Gastroesophageal sphincter (tissue), 4 donors: ENCODE measurements at regions not wholly inside any gene's neighbourhood (a gene's known extent, or its start where the extent isn't known, plus 50 kb on each side); places are given as distances from the start of the nearest gene placed in this dataset.

Experiments
- ATAC-seq: fragments of 150-250 bp; one replicate; pipeline ENCODE4 v1.9.1; 2016; ENCODE audit warnings: mild to moderate bottlenecking, moderate library complexity
- H3K27ac ChIP-seq, 4 donors: fragments of 200-600 bp; sonication (generic) in 3 of 4; 1 replicate in 3 of 4; 2 replicates in 1 of 4; pipeline ENCODE4 v1.5.1; 2016 to 2019
- H3K27me3 ChIP-seq: fragments of 200-600 bp; sonication (generic); one replicate; pipeline ENCODE4 v1.5.1; 2019
- H3K36me3 ChIP-seq, 2 donors: fragments of 200-600 bp; sonication (generic); one replicate each; pipeline ENCODE4 v1.5.1; 2019; ENCODE audit warnings: control low read depth in 1 of 2
- H3K4me1 ChIP-seq, 3 donors: fragments of 200-600 bp; sonication (generic); 1 replicate in 2 of 3; 2 replicates in 1 of 3; pipeline ENCODE4 v1.5.1; 2016 to 2019; ENCODE audit warnings: control low read depth in 2 of 3
- H3K4me3 ChIP-seq, 2 donors: fragments of 200-600 bp; sonication (generic); one replicate each; pipeline ENCODE4 v1.5.1; 2019; ENCODE audit warnings: mild to moderate bottlenecking in 1 of 2, moderate library complexity in 1 of 2
- H3K9me3 ChIP-seq, 3 donors: fragments of 200-600 bp; sonication (generic); one replicate each; pipeline ENCODE4 v1.5.1; 2017 to 2019; ENCODE audit warnings: control low read depth in 2 of 3
- CTCF ChIP-seq, 4 experiments: fragments of 200-600 bp in 2 of 4; fragments of 450-650 bp in 2 of 4; sonication (generic) in 1 of 4; IDR thresholded peaks; one replicate each; pipeline ENCODE4 v1.5.1; 2017 to 2019; ENCODE audit warnings: antibody characterized with exemption in 4 of 4, mild to moderate bottlenecking in 2 of 4, moderate library complexity in 2 of 4
- EP300 ChIP-seq: sonication (generic); formaldehyde crosslinking; IDR thresholded peaks from one replicate; pipeline ENCODE4 v1.6.1; 2017; ENCODE audit warnings: antibody characterized with exemption, mild to moderate bottlenecking
- POLR2A ChIP-seq, 2 donors: fragments of 450-650 bp; IDR thresholded peaks; one replicate each; pipeline ENCODE4 v1.6.1; 2017; ENCODE audit warnings: antibody characterized with exemption in 2 of 2, mild to moderate bottlenecking in 2 of 2, moderate library complexity in 1 of 2
- POLR2AphosphoS5 ChIP-seq: sonication (generic); formaldehyde crosslinking; IDR thresholded peaks from one replicate; pipeline ENCODE4 v1.6.1; 2017; ENCODE audit warnings: antibody characterized with exemption
- WGBS, 2 donors: methylation state at CpG; one replicate each; pipeline ENCODE4 v1.1.5; 2018; ENCODE audit warnings: low coverage in 1 of 2; 5-methylcytosine and 5-hydroxymethylcytosine counted together

- Histone ChIP-seq H3K27me3 (no peaks in the 10 kb centered on the region), H3K9me3 (no peaks in the 10 kb centered on the region), H3K36me3 (no peaks in the 10 kb centered on the region), H3K4me1 (no peaks in the 10 kb centered on the region), H3K4me3 (no peak overlapping the region), H3K27ac (no peak overlapping the region)
- 76 to 78% methylated on average over 4 of the region's 4 CpGs for WGBS, 2 donors
- no peak for ATAC-seq
- no peak for TF ChIP-seq CTCF (IDR thresholded peaks at IDR 0.05)
- TF ChIP-seq POLR2A (IDR thresholded peaks at IDR 0.05) = no peak
- no peak for TF ChIP-seq EP300
- no peak for TF ChIP-seq POLR2AphosphoS5
These were observed 808.0 kb upstream of the LUZP2 start for GRCh38 chr11:23688835-23689234.

- no peak for ATAC-seq
- no peaks in the 10 kb centered on the region for H3K36me3 ChIP-seq
- no peak overlapping the region for H3K27ac ChIP-seq
- WGBS, 2 donors = 78 to 94% methylated on average over 5 of the region's 5 CpGs
- TF ChIP-seq EP300 (no peak), CTCF (IDR thresholded peaks at IDR 0.05) (no peak), POLR2A (IDR thresholded peaks at IDR 0.05) (no peak), POLR2AphosphoS5 (no peak)
- no peaks in the 10 kb centered on the region for H3K9me3 ChIP-seq
- no peaks in the 10 kb centered on the region for H3K4me1 ChIP-seq
- H3K4me3 ChIP-seq = no peak overlapping the region
- H3K27me3 ChIP-seq = no peaks in the 10 kb centered on the region
These were observed 800.0 kb upstream of the LUZP2 start for GRCh38 chr11:23696688-23697415.

DNA sequence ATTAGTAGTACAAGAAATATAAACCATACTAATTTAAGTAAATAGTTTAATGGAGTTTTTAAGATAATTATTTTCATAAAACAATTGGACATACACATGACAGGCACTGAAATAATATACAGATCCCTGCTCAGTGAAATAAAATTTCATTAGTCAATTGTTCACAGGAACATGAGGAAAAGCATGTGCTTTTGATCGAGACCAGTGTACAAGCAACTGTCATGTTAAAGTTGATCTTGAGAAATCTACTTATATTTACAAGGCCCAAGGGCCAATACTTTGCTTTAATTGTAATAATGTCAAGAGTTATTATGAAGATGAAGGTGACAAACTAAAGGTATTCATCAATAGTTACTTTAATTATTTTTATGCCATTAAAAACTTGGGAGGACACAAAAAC is 792.7 kb upstream of the LUZP2 start:
- no peaks in the 10 kb centered on the region for H3K9me3 ChIP-seq
- no peak overlapping the region for H3K27ac ChIP-seq
- ATAC-seq = no peak
- TF ChIP-seq CTCF (IDR thresholded peaks at IDR 0.05) (no peak), POLR2AphosphoS5 (no peak), POLR2A (IDR thresholded peaks at IDR 0.05) (no peak), EP300 (no peak)
- no peak overlapping the region for H3K4me3 ChIP-seq
- no peaks in the 10 kb centered on the region for H3K27me3 ChIP-seq
- no peaks in the 10 kb centered on the region for H3K4me1 ChIP-seq
- no peaks in the 10 kb centered on the region for H3K36me3 ChIP-seq
- WGBS, 2 donors = 70 to 77% methylated on average over 1 of the region's 1 CpG

DNA sequence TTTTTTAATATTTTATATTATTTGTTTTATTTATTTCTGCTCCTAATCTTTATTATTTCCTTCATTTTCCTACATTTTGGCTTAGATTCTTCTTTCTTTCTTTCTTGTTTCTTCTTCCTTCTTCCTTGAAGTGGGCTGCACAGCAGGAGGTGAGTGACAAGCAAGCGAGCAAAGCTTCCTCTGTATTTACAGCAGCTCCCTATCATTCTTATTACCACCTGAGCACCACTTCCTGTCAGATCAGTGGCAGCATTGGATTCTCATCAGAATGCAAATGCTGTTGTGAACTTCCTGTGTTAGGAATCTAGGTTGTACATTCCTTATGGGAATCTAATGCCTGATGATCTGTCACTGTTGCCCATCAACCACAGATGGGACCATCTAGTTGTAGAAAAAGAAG is 784.9 kb upstream of the LUZP2 start:
- Histone ChIP-seq H3K27me3 (no peaks in the 10 kb centered on the region), H3K36me3 (no peaks in the 10 kb centered on the region), H3K9me3 (no peaks in the 10 kb centered on the region), H3K4me1 (no peaks in the 10 kb centered on the region), H3K4me3 (no peak overlapping the region), H3K27ac (no peak overlapping the region)
- no peak for TF ChIP-seq CTCF (IDR thresholded peaks at IDR 0.05)
- no peak for TF ChIP-seq EP300
- no peak for TF ChIP-seq POLR2A (IDR thresholded peaks at IDR 0.05)
- no peak for TF ChIP-seq POLR2AphosphoS5
- 88% methylated on average over 1 of the region's 1 CpG for WGBS, 2 donors
- ATAC-seq = no peak

GRCh38 chr11:23719016-23719415 is 777.8 kb upstream of the LUZP2 start:
- no peak overlapping the region for H3K27ac ChIP-seq
- no peak for ATAC-seq
- H3K36me3 ChIP-seq = no peaks in the 10 kb centered on the region
- no peak for TF ChIP-seq EP300
- no peak for TF ChIP-seq CTCF (IDR thresholded peaks at IDR 0.05)
- TF ChIP-seq POLR2AphosphoS5 = no peak
- no peak for TF ChIP-seq POLR2A (IDR thresholded peaks at IDR 0.05)
- H3K27me3 ChIP-seq = no peaks in the 10 kb centered on the region
- H3K9me3 ChIP-seq = peaks cover 0 to 5% (median 0%) of the 10 kb centered on the region in 3 donors
- H3K4me1 ChIP-seq = no peaks in the 10 kb centered on the region
- H3K4me3 ChIP-seq = no peak overlapping the region
- WGBS, 2 donors = 73 to 93% methylated on average over 2 to 3 of the region's 3 CpGs
